HG02610 (cell line): ENCODE measurements at regions not wholly inside any gene's neighbourhood (a gene's known extent, or its start where the extent isn't known, plus 50 kb on each side); places are given as distances from the start of the nearest gene placed in this dataset.
"Not testable (repeated sequence)": the region's sequence is repeated elsewhere in the genome, so short reads cannot be mapped to it uniquely, and the experiment has no call there.

Experiments used
- ATAC-seq: cut with Tn5 transposase; IDR thresholded peaks from one replicate; pipeline ENCODE4 v1.9.1; 2021; ENCODE audit warnings: mild to moderate bottlenecking, moderate library complexity; ENCODE audit not compliant: unreplicated experiment

- no peak for ATAC-seq
Observed at GRCh38 chr5:111836426-111836825, 79.4 kb upstream of the NREP start.

- no peak for ATAC-seq
Observed at GRCh38 chr5:111834926-111835599, 78.1 kb upstream of the NREP start.

- ATAC-seq, result no peak
Observed at GRCh38 chr5:111830333-111830732, 73.3 kb upstream of the NREP start.

GRCh38 chr5:111829701-111830100, 72.7 kb upstream of the NREP start:
- ATAC-seq, result no peak

GRCh38 chr5:111826064-111826463, 69.1 kb upstream of the NREP start:
- no peak for ATAC-seq

GRCh38 chr5:111820072-111820471, 63.1 kb upstream of the NREP start:
- ATAC-seq, result no peak

- ATAC-seq, result not testable (repeated sequence)
Observed at GRCh38 chr5:111819028-111819427, 62.0 kb upstream of the NREP start.

- ATAC-seq, result no peak
Observed at GRCh38 chr5:111813537-111813936, 56.5 kb upstream of the NREP start.

GRCh38 chr5:111810112-111810511, 53.1 kb upstream of the NREP start:
- no peak for ATAC-seq
